Smooth muscle cell (in vitro differentiated cells): ENCODE measurements at regions not wholly inside any gene's neighbourhood (a gene's known extent, or its start where the extent isn't known, plus 50 kb on each side); places are given as distances from the start of the nearest gene placed in this dataset.
"Not testable (repeated sequence)": the region's sequence is repeated elsewhere in the genome, so short reads cannot be mapped to it uniquely, and the experiment has no call there.

Source experiments
- DNase-seq: peaks from one replicate; lab custom pipeline; 2025; ENCODE audit not compliant: unreplicated experiment; lab: John Stamatoyannopoulos, UW
- H2AFZ ChIP-seq: fragments of 200-600 bp; sonication (generic); 2 replicates; pipeline ENCODE4 v1.6.0; 2016; ENCODE audit warnings: antibody characterized with exemption, low read depth, mild to moderate bottlenecking
- H3F3A ChIP-seq: fragments of 200-600 bp; sonication (generic); 2 replicates; pipeline ENCODE4 v1.6.0; 2017; ENCODE audit warnings: antibody characterized with exemption, low read depth
- H3K27ac ChIP-seq: fragments of 200-600 bp; sonication (generic); 2 replicates; pipeline ENCODE4 v1.5.1; 2016; ENCODE audit warnings: low read depth, mild to moderate bottlenecking
- H3K27me3 ChIP-seq: fragments of 200-600 bp; sonication (generic); 2 replicates; pipeline ENCODE4 v1.6.1; 2016; ENCODE audit warnings: low read depth, mild to moderate bottlenecking
- H3K36me3 ChIP-seq: fragments of 200-600 bp; sonication (generic); 2 replicates; pipeline ENCODE4 v1.5.1; 2016; ENCODE audit warnings: low read depth
- H3K4me1 ChIP-seq: fragments of 200-600 bp; sonication (generic); 2 replicates; pipeline ENCODE4 v1.5.1; 2016; ENCODE audit warnings: low read depth
- H3K4me2 ChIP-seq: fragments of 200-600 bp; sonication (generic); 2 replicates; pipeline ENCODE4 v1.6.0; 2016; ENCODE audit warnings: mild to moderate bottlenecking
- H3K4me3 ChIP-seq: fragments of 200-600 bp; sonication (generic); 2 replicates; pipeline ENCODE4 v1.5.1; 2016; ENCODE audit warnings: mild to moderate bottlenecking
- H3K79me2 ChIP-seq: fragments of 200-600 bp; sonication (generic); 2 replicates; pipeline ENCODE4 v1.6.0; 2016; ENCODE audit warnings: low read depth, mild to moderate bottlenecking
- H3K9ac ChIP-seq: fragments of 200-600 bp; sonication (generic); 2 replicates; pipeline ENCODE4 v1.6.0; 2016; ENCODE audit warnings: low read depth
- H3K9me3 ChIP-seq: fragments of 200-600 bp; sonication (generic); replicated peaks from 2 replicates; pipeline ENCODE4 v1.5.1; 2016; ENCODE audit warnings: low read depth
- H4K20me1 ChIP-seq: fragments of 200-600 bp; sonication (generic); 2 replicates; pipeline ENCODE4 v1.6.0; 2016; ENCODE audit warnings: low read depth
- CTCF ChIP-seq: fragments of 200-600 bp; sonication (generic); IDR thresholded peaks from 2 replicates; pipeline ENCODE4 v1.5.1; 2017; ENCODE audit warnings: borderline replicate concordance, mild to moderate bottlenecking, antibody characterized with exemption; ENCODE audit not compliant: insufficient read depth, poor library complexity, severe bottlenecking
- WGBS: methylation state at CpG from one replicate; pipeline ENCODE4 v1.1.7; 2016; ENCODE audit warnings: low lambda C conversion rate; 5-methylcytosine and 5-hydroxymethylcytosine counted together

DNA sequence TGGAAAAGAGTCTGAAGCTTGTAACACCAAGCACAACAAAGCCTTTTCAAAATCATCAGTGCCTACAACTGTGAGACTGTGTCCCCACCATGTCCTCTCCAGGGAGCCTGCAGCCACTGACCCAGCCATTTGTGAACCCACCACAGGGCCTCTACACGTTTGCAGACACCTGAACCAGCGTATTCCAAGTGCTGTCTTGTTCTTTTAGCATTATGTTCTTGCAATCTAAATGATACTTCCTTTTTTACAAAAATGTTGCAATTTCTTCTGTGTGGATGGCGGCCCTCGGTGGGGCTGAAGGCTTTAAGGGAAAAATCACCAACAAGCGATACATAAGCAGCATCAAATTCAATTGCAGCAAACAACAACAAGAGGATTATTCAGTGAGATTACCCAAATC is 403.2 kb upstream of the MGMT start:
- no peak for TF ChIP-seq CTCF
- Histone ChIP-seq H3F3A (no peaks in the 10 kb centered on the region), H4K20me1 (no peaks in the 10 kb centered on the region), H3K4me3 (no peak overlapping the region), H2AFZ (no peak overlapping the region), H3K9me3 (no peaks in the 10 kb centered on the region), H3K9ac (no peak overlapping the region), H3K36me3 (no peaks in the 10 kb centered on the region), H3K4me1 (no peaks in the 10 kb centered on the region), H3K79me2 (no peaks in the 10 kb centered on the region), H3K27ac (no peak overlapping the region), H3K4me2 (no peak overlapping the region), H3K27me3 (no peaks in the 10 kb centered on the region)
- 90% methylated on average over 5 of the region's 5 CpGs for WGBS
- DNase-seq, result no peak

DNA sequence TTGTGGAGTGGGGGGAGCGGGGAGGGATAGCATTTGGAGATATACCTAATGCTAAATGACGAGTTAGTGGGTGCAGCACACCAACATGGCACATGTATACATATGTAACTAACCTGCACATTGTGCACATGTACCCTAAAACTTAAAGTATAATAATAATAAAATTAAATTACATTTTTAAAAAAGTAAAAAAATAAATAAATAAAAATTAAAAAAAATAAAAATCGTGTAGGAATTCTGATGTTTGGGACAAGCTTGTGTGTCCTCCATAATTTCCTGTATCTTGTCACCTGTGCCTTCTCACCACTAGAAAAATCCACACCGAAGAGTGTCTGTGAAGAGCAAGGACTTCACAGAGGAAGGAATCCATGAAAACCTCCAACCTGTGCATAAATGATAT is 400.5 kb upstream of the MGMT start:
- H3K4me2 ChIP-seq, H3K4me1 ChIP-seq, H4K20me1 ChIP-seq, H2AFZ ChIP-seq, H3K27me3 ChIP-seq, H3K79me2 ChIP-seq, H3K27ac ChIP-seq, H3K36me3 ChIP-seq, DNase-seq, H3K4me3 ChIP-seq, H3K9me3 ChIP-seq, H3K9ac ChIP-seq, H3F3A ChIP-seq: not testable (repeated sequence)
- WGBS, result 93% methylated on average over 4 of the region's 4 CpGs

GRCh38 chr10:129071411-129071810 is 395.6 kb upstream of the MGMT start:
- not testable (repeated sequence) for H3K27me3 ChIP-seq, H3K79me2 ChIP-seq, H3K27ac ChIP-seq, H3K9me3 ChIP-seq, H3K9ac ChIP-seq, H3K36me3 ChIP-seq, H3K4me1 ChIP-seq, H4K20me1 ChIP-seq, H3K4me3 ChIP-seq, H3K4me2 ChIP-seq, DNase-seq, H2AFZ ChIP-seq, H3F3A ChIP-seq
- WGBS, result 100% methylated on average over 8 of the region's 29 CpGs

DNA sequence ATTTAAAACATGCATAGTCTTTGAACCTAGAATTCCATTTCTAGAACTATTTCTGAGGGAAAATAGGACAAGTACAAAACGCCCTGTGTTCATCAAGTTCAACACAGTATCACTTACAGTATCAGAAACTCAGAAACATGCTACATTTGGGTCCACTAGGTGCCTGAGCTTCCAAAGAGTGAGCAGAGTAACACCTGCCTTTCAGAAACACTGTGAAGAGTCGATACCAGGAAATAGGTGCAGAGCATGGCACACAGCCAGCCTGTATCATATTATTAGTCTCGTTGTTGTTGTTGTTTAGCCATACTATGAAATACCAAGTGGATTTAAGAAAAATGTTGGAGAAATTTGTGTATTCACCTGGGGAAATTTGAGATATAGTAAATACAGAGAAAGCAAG is 392.1 kb upstream of the MGMT start:
- TF ChIP-seq CTCF, result no peak
- Histone ChIP-seq H3K4me2 (no peak overlapping the region), H3K36me3 (no peaks in the 10 kb centered on the region), H4K20me1 (no peaks in the 10 kb centered on the region), H3K27me3 (no peaks in the 10 kb centered on the region), H3K27ac (no peak overlapping the region), H3K9me3 (no peaks in the 10 kb centered on the region), H3K79me2 (no peaks in the 10 kb centered on the region), H3K4me3 (no peak overlapping the region), H3F3A (no peaks in the 10 kb centered on the region), H3K9ac (no peak overlapping the region), H3K4me1 (no peaks in the 10 kb centered on the region), H2AFZ (no peak overlapping the region)
- DNase-seq, result no peak
- 91% methylated on average over 3 of the region's 3 CpGs for WGBS

GRCh38 chr10:129075508-129075907 is 391.5 kb upstream of the MGMT start:
- TF ChIP-seq CTCF, result no peak
- DNase-seq, result no peak
- H3K9me3 ChIP-seq, result no peaks in the 10 kb centered on the region
- no peak overlapping the region for H3K4me3 ChIP-seq
- H2AFZ ChIP-seq, result no peak overlapping the region
- no peaks in the 10 kb centered on the region for H3K27me3 ChIP-seq
- no peaks in the 10 kb centered on the region for H3K4me1 ChIP-seq
- no peaks in the 10 kb centered on the region for H3F3A ChIP-seq
- no peaks in the 10 kb centered on the region for H3K79me2 ChIP-seq
- 96% methylated on average over 6 of the region's 6 CpGs for WGBS
- H3K27ac ChIP-seq, result no peak overlapping the region
- no peak overlapping the region for H3K4me2 ChIP-seq
- H4K20me1 ChIP-seq, result no peaks in the 10 kb centered on the region
- H3K9ac ChIP-seq, result no peak overlapping the region
- no peaks in the 10 kb centered on the region for H3K36me3 ChIP-seq
